ENCODE measurements at regions not wholly inside any gene's neighbourhood (a gene's known extent, or its start where the extent isn't known, plus 50 kb on each side); places are given as distances from the start of the nearest gene placed in this dataset.

DNA sequence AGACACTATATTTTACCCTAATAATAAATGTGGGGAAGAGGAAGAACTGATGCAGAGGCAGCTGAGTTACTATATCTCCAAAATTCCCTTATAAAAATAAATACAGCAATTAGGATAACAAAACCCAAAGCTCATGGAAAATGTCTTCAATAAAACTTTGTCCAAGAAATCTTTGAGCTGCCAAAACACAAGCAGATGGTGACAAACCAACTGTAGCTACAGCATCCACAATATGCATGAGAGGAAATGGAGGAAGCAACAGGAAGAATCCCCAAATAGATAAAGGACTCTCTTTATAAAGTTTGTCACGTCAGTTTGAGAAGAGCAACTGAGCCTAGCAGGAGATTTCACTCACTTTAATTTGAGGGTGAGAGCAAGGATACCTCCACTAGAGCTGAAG, 638.2 kb downstream of the IGSF11 start:
- intact Hi-C loops (cut with DNase I) = no loop called here
- no peak for DNase-seq (ENCODE audit: low spot score)

DNA sequence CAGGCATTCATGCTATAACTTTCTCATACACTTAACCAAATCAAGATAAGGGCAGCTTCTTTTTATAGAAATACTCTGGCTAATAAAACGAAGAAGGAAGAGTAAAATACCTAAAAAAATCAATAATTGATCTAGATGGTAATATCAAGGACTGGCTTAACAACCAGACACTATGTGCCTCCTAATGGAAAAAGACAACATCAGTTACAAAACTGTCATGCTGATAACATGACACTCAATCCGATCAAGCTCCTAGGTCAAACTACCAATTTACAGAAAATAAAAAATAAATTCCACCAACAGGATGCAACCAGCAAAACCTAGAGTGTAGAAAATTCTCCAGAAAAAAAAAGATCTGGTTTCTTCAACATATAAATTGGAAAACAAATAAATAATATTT, 634.6 kb downstream of the IGSF11 start:
- no peak for DNase-seq (ENCODE audit: low spot score)
- intact Hi-C loops (cut with DNase I) = no loop called here

DNA sequence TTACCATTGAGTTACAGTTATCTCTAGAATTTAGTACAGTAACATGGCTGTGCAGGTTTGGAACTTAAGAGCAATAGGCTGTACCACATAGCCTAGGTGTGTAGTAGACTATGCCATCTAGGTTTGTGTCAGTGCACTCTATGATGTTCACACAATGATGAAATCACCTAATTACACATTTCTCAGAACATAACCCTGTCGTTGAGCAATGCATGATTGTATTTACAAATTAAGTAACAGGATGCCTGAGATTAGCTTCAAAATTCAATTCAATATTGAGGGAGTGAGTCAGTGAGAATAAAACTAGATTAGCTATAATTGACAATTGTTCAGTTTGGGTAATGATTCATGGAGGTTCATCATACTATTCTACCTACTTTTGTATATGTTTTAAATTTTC, 633.8 kb downstream of the IGSF11 start:
- no peak for DNase-seq (ENCODE audit: low spot score)
- intact Hi-C loops (cut with DNase I) = no loop called here

DNA sequence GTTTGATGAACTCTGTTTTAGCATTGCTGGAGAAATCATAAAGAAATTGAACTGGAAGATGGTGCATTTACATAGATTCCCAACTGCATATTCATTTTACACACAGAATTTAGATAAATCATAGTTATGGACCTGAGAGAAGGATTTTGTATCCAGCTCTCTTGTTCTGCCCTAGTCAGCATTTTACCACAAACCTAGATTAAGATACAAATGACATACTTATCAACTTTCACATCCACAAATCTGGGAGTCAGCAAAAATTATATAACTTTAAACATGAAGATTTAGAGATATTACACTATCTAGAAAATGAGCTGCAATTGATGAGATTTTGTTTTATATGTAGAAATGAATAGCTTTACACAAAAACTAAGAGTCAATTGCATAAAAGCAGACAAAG, 632.8 kb downstream of the IGSF11 start:
- DNase-seq (ENCODE audit: low spot score) = no peak
- intact Hi-C loops (cut with DNase I) = no loop called here

DNA sequence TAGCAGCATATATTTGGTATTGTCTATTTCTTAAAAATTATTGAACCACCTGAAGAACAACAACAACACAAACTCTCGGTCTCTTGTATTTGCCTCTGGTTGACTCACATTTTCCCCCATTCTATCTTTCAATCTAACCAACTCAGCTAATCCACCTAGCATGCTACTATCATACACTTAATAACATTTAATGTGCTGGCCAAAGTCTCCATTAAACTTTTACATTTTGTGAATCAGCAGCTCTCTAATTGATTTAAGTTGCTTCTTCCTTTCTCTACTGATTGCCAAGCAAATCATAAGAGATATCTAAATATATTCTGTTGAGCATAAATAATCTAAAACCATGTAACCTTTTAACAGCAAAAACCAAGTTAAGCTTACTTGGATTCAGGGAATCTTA, 631.7 kb downstream of the IGSF11 start:
- no peak for DNase-seq (ENCODE audit: low spot score)
- intact Hi-C loops (cut with DNase I) = no loop called here

DNA sequence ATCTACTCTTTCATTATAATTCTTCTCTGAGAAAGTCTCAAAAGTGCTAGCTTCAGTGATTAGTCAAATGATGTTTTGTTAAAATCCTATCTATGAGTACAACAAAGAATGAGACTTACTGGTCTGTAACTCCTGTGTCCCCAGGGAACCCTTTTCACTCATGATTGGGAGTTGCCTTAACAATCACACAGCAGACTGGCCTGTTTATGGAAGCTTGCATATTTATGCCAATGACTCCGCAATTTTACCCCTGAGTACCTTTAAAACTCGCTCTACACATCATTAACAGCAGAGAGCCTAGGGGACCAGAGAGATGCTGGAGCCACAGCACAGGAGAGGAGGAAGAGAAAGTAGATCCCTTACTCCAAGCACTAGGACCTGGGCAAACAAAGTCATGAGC, 628.1 kb downstream of the IGSF11 start:
- no peak for DNase-seq (ENCODE audit: low spot score)
- intact Hi-C loops (cut with DNase I) = no loop called here

DNA sequence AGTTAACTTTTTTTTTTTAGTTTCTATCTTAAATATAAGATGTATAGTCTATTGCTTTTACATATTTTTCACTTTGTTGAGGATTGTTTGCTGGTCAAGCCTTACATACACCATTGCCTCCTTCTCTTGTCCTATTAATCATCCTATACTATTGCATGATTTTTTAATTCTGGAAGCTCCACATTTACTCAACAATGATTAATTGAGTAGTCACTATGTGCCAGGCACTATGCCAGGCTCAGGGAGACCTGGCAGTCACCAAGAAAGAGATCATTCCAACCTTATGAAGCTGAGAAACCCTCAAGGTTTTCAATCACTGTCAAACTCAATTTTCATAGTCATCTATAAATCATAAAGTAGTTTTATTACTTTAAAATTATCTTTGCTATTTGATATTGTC, 626.2 kb downstream of the IGSF11 start:
- intact Hi-C loops (cut with DNase I) = no loop called here
- DNase-seq (ENCODE audit: low spot score) = no peak

DNA sequence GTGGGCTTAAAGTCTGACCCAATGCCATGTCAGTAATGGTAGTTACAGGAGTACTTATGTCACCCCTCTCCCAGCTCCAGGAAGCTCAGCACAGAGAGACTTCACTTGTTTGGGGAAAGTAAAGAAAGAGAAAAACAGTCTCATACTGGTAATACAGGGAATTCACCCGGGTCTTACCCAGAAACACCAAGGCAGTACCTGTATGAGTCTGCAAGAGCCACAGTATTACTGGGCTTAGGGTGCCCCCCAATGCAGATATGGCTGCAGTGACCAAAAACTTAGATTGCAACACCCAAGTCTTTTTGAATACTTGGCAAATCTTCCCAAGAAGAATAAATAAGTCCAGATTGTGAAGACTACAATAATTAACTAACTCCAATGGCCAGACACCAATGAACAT, 622.1 kb downstream of the IGSF11 start:
- no peak for DNase-seq (ENCODE audit: low spot score)
- intact Hi-C loops (cut with DNase I) = no loop called here

DNA sequence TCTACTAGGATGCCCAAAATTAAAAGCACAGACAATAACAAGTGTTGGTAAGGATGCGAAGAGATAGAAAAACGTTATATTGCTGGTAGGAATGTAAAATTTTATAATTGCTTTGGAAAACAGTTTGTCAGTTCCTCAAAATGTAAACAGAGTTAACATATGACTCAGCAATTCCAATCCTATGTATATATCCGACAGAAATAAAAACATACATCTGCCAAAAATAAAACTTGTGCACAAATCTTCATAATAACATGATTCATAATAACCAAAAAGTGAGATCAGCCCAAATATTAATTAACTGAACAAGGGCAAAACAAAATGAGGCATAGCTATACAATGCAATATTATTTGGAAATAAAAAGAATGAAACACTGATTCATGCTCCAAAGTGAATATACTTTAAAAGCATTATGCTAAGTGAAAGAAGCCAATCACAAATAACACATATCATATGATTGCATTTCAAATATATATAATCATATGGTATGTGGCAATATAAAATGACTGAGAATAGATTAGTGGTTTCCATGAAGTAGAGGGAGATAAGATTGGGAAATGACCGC, 609.3 kb downstream of the IGSF11 start:
- intact Hi-C loops (cut with DNase I) = no loop called here
- DNase-seq (ENCODE audit: low spot score) = no peak

DNA sequence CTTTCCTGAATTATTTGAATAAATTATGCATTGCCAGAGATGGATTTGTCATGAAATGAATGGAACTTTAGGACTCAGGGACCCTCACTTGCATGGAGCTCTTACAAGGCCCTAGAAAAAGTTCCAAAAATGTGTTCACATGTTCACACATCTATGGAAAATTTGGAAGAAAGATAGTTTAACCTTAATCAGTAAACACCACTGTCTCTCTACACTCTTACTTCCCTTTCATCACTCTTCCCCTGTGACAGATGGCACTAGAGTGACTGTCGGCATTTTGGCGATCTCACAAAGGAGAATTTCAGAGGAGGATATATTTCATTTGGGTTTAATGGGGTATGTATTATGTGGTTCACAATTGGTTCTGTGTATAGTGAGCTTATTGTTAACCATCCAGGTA, 600.8 kb downstream of the IGSF11 start:
- DNase-seq (ENCODE audit: low spot score) = no peak
- intact Hi-C loops (cut with DNase I) = no loop called here

DNA sequence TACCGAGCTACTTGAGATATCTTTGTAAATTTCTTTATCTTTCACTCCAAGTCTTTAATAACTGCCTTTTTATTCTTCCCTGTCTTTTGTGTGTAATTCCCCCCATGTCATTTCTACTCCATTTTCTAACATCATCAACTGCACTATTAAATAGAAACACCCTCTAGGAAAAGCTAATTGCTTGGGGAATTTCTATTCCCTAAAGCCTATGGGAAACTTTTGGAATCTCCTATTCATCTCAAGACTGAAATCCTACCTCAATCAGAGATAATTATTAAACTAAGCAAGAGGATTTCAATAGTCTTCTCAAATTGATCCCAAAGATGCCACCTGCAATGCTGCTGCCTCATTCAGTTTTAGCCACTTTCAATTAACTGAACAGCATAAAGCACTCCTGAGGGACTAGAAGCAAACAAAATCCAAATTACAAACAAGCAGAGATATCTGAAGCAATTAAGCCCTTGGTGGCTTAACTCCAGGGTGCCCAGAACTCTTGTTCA, 598.7 kb downstream of the IGSF11 start:
- DNase-seq (ENCODE audit: low spot score) = no peak
- intact Hi-C loops (cut with DNase I) = no loop called here

DNA sequence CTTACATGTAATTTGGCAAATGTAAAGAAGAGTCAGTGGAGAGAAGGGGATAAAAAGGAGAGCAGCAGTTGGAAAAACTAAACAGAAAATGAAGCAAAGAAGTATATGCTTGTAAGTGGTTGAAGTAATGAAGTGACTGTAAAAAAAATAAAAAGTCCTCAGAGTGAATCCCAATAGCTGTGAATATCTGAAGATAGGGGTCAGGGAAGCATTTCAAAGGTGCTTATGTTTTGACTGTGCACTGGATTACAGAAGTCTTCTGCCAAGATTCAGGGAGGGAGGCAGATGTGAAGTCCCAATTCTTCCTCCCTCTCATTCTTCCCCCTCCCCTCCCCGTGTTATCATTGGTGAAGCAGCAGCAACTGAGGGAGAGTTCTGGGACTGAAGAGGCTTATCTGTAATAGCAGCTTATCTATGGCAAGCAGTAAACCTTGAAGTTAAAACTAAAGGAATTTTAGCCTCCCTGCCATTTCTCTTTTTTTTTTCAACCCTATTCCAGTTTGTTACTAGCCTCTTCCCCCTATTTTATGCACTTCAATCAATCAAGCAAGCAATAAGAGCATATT, 597.9 kb downstream of the IGSF11 start:
- no peak for DNase-seq (ENCODE audit: low spot score)
- intact Hi-C loops (cut with DNase I) = no loop called here

DNA sequence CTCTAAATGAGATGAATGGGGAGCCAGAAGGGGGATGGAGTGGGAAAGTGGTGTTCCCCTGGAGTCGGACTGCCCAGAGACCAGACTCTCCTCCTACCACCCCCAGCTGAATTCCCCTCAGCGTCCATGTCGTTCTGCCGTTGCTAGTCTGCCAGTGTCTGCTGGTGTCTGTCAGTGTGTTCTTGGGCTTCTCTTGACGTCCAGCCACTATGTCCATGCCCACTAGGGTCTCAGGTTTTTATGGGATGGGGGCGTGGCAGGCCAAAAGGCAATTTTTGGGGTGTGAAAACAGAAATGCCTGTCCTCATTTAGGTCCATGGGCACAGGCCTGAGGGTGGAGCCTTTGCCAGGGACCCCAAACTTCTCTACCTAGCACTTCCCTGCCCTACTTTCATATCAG, 589.6 kb downstream of the IGSF11 start:
- DNase-seq (ENCODE audit: low spot score) = no peak
- intact Hi-C loops (cut with DNase I) = no loop called here

DNA sequence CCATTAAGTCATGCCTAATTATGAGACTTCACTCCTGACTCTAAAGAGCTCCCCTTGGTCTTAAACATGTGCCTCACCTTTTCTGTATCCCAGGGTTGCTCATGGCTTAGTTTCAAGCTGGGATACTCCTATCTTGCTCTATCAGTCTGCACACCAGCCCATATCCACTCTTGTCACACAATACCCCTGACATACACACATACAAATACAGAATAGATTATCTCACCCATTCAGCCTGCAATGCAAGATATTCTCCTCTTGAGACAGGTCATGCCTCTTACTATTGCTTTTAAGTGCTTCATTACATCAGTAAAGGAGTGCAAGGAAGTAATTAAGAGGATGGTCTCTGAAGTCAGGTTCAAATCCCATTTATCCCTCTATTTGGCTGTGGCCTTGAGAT, 587.3 kb downstream of the IGSF11 start:
- no peak for DNase-seq (ENCODE audit: low spot score)
- intact Hi-C loops (cut with DNase I) = no loop called here

DNA sequence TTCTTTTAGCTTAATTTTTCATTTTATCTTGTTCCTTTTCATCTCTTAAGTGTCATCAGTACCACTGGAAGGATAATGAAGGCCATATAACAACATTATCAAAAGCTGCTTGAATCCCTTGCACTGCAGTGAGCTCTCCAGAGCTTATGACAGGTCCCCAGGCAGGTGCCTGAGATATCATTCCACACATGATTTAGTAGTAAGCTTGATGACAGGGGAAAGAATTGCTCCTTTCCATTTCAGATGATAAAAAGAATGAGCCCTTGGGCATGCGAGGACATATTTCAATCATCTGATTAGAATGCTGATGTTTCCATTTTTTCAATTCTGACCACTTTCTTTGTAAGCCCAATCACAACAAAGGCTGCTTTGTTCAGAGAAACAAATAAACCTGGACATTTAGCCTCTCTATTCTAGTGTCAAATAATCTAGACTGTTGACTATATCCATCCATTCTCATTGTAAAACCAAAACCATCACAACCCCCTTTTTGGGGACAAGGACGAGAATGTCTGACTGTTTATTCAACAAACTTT, 567.8 kb downstream of the IGSF11 start:
- intact Hi-C loops (cut with DNase I) = no loop called here

DNA sequence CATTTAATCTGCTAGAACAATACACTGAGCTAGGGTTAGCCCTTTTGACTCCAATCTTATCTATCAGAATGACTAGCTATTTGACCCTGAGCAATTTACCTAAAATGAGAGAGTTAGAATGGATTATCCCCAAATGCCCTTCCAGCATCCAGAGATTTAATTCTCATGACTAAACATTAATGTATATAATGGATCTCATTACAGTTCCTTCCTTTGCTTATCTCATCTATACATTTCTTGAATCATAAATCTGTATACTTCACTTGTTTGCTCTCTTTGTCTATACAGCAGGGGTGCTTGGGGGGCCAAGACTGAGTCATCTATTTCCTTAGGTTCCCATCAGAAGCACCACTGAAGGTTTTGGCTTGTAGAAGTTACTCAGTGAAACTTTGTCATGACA, 565.8 kb downstream of the IGSF11 start:
- no peak for DNase-seq (ENCODE audit: low spot score)
- intact Hi-C loops (cut with DNase I) = no loop called here

More for the DNA sequence above, 567.8 kb downstream of the IGSF11 start:
- no peak for DNase-seq (ENCODE audit: low spot score)

DNA sequence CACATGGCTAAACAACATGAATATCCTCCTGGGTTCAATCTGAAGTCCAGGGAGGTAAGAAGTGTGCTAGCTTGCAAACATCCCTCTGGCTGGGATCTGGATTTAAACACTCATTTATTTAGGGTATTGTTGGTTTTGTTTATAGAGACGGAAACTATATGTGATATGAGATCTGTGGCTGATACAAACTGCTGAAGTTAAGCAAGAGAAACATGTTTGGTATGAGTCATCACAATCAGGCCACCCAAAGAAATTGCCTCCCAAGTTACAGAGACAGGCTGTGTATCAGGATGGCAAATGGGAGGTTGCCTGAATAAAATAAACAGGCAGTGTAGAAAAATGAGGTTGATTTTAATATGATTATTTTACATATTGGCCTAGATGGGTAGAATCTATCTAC, 562.1 kb downstream of the IGSF11 start:
- DNase-seq (ENCODE audit: low spot score) = no peak
- intact Hi-C loops (cut with DNase I) = no loop called here

DNA sequence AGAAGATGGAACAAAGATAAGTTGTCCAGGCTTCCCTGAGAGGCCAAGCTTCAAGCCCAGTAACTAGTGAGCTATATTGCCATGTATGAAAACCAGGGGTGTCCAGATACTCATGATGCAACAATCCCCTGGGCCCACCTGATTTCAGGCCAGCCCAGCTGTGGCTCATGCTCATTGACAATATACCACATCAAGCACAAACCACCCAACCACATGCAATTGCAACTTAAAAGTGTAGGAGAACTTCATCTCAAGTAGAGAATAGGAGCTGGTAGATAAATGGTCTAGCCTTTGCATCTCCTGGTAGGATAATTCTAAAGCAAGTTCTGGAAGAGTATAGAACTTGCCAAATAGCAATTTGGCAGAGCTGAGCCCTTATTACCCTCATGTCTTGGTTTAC, 561.3 kb downstream of the IGSF11 start:
- intact Hi-C loops (cut with DNase I) = no loop called here
- no peak for DNase-seq (ENCODE audit: low spot score)

DNA sequence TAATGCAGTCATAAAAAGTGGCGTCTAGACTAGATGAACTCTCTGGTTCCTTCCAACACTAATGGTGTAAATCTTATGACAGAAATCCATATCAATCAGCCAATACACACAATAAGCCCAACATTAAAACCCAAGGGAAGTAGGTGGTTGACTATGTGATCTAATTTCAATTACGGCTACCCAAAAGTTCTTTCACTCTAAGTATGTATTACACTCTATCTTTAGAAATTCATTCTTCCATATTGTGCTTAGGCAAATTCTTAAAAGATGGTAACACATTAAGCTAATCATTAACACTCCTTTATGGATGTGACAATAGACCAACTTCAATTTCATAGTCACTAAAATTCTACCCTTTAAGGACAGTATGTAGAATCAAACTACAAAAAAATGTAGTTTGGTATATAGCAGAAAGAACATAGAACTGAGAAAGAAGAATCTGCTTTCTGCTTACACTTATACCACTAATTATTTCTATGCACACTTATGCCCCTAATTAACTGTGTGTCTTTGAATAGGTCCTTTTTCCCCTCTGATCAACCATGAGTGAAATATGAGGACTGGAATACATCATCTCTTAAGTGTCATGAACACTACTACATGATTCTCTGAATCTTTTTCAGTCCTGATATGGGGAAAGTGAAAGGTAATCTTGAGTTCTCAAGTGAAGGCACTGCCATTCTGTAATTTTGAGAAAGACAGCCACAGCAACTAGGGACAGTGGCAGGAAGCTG, 557.6 kb downstream of the IGSF11 start:
- intact Hi-C loops (cut with DNase I) = no loop called here

DNA sequence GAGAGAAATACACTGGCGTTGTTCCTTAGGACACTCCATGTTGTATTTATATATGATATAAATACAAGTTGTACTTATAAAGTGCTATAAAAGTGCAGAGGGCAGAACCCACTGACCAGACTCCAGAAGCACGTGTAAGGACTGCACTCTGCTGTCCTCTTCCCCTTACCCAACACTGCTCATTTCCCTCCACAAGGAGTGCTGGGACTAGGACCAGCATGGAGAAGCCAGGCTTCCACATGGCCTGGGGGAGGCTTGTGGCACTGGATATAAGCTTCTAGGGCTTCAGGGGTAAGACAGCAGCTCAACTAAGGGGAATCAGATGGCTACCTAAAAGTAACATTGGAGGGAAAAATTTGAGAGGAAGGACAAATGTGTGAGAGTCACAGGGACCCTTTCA, 556.9 kb downstream of the IGSF11 start:
- intact Hi-C loops (cut with DNase I) = no loop called here
- DNase-seq (ENCODE audit: low spot score) = no peak

More for the DNA sequence above, 557.6 kb downstream of the IGSF11 start:
- no peak for DNase-seq (ENCODE audit: low spot score)

DNA sequence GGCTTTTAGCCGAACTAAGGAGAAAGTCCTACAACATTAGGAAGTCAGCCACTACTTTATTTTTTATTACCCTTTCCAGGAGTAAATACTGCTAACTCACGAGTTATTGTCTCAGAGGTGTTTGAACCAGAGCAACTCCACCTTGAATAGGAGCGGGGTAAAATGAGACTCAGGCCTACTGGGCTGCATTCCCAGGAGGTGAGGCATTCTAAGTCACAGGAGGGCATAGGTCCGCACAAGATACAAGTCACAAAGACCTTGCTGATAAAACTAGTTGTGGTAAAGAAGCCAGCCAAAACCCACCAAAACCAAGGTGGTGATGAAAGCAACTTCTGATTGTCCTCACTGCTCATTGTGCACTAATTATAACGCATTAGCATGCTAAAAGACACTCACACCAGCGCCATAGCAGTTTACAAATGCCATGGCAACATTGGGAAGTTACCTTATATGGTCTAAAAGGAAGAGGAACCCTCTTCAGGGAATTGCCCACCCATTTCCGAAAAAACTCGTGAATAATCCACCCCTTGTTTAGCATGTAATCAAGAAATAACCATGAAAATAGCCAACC, 555.9 kb downstream of the IGSF11 start:
- no peak for DNase-seq (ENCODE audit: low spot score)
- intact Hi-C loops (cut with DNase I) = no loop called here

All from cardiac septum (tissue), 1 donor.